H1 (cell line): ENCODE measurements at regions not wholly inside any gene's neighbourhood (a gene's known extent, or its start where the extent isn't known, plus 50 kb on each side); places are given as distances from the start of the nearest gene placed in this dataset.

Experiments
- CTCF ChIP-seq, 3 experiments: IDR thresholded peaks; 1 replicate in 2 of 3; 2 replicates in 1 of 3; pipeline versions ENCODE4 v1.5.1 to v1.6.1; 2011; ENCODE audit warnings: low read length in 3 of 3, mild to moderate bottlenecking in 3 of 3, inconsistent platforms in 2 of 3, low read depth in 1 of 3, moderate library complexity in 1 of 3; ENCODE audit not compliant: insufficient read depth in 1 of 3; ENCODE audit errors: control extremely low read depth in 1 of 3
- EP300 ChIP-seq, 2 experiments: IDR thresholded peaks; 1 replicate in 1 of 2; 2 replicates in 1 of 2; pipeline ENCODE4 v1.6.1; 2011 to 2012; ENCODE audit warnings: low read depth in 2 of 2, low read length in 2 of 2, mild to moderate bottlenecking in 2 of 2, borderline replicate concordance in 1 of 2, inconsistent platforms in 1 of 2, moderate library complexity in 1 of 2
- POLR2AphosphoS5 ChIP-seq: IDR thresholded peaks from 2 replicates; pipeline ENCODE4 v1.6.1; 2011; ENCODE audit warnings: low read depth, low read length
- RFX5 ChIP-seq: IDR thresholded peaks from 2 replicates; pipeline ENCODE4 v1.6.1; 2011; ENCODE audit warnings: low read depth, low read length, improper control_type of control experiment, borderline replicate concordance
- TAF1 ChIP-seq: IDR thresholded peaks from 2 replicates; pipeline ENCODE4 v1.6.1; 2011; ENCODE audit warnings: mild to moderate bottlenecking, low read depth, low read length

GRCh38 chr2:145961846-145962245, 1441.9 kb upstream of the ZEB2 start:
- no peak for TF ChIP-seq CTCF (IDR thresholded peaks at IDR 0.05; ENCODE audit: control extremely low read depth in 1 of 3, insufficient read depth in 1 of 3, low read depth in 1 of 3, low read length in 3 of 3)
- TF ChIP-seq POLR2AphosphoS5: no peak
- no peak for TF ChIP-seq EP300 (IDR thresholded peaks at IDR 0.05; ENCODE audit: borderline replicate concordance in 1 of 2, low read depth in 2 of 2, low read length in 2 of 2)
- no peak for TF ChIP-seq RFX5
- no peak for TF ChIP-seq TAF1
